ENCODE measurements at regions not wholly inside any gene's neighbourhood (a gene's known extent, or its start where the extent isn't known, plus 50 kb on each side); places are given as distances from the start of the nearest gene placed in this dataset.

DNA sequence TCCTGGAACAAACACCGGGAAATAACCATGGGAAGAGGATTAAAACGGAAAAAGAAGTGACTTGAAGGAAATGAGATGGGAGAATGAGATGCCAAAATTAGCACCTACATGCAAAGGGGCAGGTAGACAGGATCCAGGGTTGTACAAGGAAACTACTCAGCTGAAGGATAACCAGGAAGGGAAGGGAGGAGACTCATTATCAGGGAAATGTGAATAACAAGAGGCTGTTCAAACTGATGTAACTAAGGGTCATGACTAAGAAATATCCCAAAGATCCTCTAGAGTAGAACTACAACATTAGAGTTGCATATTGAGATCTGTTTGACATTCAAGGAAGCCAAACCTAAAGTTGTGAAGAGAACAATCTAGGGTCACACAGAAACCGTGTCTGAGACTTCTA, 166.2 kb upstream of the SP8 start:
- DNase-seq = no peak

- DNase-seq = no peak
These were observed 168.3 kb upstream of the SP8 start for GRCh38 chr7:20954711-20955619.

DNA sequence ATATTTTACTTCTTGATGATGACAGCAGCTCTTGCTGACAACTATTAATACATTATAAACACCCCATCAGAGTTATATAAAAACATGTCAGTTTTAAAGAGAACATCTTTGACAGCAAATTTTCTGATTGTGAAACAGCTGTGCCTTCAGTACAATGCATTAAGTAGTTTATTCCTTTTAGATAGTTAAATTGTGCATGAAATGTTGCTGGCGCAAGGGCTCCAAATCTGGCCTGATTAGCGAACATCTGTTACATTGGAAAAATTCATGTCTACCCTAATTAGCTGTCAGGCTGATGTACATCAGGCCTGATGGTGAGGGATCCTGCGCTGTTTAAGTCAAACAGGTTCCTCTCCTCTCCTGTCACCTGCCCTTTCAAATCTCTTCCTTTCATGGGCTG, 171.9 kb upstream of the SP8 start:
- DNase-seq = no peak

DNA sequence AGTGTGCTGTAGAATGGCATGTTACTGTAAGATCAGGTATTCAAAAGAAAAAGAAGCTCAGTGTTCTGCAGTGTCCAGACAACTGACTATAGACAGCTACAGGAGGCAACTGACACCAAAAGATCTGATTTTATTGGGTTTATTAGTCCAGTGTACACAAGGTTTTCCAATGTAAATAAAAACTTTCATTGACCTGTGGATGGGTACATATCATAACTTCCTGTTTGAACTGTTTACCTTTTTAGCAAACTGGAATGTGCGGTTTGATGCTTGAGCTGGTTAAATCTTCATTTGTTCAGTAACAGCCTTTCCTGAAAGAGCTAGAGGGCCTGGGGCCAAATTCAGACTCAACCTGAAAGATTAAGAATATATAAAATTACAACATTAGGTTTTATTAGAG, 172.6 kb upstream of the SP8 start:
- DNase-seq = no peak

- no peak for DNase-seq
These were observed 177.0 kb upstream of the SP8 start for GRCh38 chr7:20963556-20964280.

DNA sequence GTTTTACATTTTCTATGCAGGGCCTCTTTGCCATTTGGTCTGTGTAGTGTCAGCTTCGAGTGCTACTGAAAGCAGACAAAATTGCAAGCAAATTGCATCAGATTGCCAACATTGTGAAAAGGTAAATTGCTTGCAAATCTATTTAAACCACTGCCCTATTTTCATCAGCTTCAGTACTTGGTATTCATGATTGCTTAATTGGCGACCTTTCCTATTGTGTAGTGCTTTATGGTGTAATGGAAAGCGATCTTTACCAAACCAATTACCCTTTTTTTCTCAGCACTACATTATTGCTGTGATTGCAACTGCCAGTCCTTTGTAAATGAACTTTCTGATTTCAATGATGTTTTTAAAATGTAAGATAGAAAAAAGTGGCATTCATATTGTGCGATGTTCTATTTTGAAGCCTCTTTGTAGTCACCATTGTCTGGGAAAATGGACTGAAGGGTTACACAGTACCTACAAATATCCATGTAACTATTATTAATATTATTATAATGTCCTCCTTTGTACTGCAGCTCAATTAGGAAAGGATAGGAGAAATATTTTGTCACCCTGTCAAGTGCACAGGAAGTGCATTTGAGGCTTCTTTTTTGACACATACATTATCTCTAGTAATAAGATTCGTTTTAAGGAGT, 177.7 kb upstream of the SP8 start:
- no peak for DNase-seq

- no peak for DNase-seq
These were observed 184.5 kb upstream of the SP8 start for GRCh38 chr7:20971219-20971618.

DNA sequence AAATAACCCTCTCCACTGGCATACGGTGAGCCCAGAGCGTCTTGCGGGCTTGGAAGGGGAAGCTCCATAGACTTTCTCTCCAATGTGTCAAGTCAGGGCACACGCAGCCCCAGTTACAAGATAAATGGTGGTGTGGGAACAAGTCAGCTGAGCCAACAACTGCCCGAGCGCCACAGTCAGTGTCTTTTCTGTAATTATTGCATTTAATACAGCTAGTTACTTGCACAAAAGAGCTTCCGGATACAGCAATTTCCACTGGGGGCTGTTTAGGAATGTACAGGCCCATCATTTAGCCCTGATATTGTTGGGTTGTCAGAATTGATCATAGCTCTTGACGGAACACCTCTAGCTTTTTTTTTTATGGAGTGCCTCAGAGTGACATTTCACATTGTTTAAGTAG, 193.5 kb upstream of the SP8 start:
- no peak for DNase-seq

GRCh38 chr7:20980668-20981264, 194.1 kb upstream of the SP8 start:
- DNase-seq = no peak

- DNase-seq = no peak
These were observed 201.7 kb upstream of the SP8 start for GRCh38 chr7:20988340-20988739.

DNA sequence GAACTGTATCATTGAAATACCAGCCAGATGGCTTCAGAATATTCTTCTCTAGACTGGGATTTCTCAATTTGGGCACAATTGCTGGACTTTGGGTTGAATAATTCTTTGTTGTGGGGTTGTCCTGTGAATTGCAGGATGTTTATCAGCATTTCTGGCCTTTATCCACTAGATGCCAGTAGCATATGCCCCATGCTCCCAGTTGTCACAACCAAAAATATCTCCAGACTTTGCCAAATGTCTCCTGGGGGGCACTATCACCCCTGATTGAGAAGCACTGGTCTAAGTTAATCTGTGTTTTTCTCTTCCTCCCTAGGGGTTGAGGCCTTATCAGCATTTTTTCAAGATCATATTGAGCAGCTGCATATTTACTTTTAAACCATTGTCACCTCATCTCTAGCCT, 204.9 kb upstream of the SP8 start:
- DNase-seq = no peak

- DNase-seq = no peak
These were observed 207.0 kb upstream of the SP8 start for GRCh38 chr7:20993693-20994092.

DNA sequence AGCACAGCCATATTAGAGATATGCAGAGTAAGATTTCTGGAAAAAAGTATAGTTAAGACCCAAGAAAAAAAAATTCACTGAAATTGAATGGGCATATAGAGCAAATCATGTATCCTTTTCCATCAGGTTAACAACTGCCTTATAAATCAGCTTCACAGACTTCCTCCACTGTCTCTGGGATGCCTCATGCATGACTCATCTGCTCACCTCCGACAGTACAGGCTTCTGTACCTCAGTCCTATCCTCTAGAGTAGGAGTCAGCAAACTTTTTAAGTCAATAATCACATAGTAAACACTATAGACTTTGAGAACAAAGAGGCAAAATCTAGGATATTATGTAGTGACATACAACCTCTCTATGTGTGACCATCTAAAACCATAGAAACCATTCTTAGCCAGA, 211.6 kb upstream of the SP8 start:
- no peak for DNase-seq

- DNase-seq = no peak
These were observed 224.5 kb upstream of the SP8 start for GRCh38 chr7:21011153-21011552.

- no peak for DNase-seq
These were observed 227.3 kb upstream of the SP8 start for GRCh38 chr7:21013765-21014539.

- DNase-seq = no peak
These were observed 234.0 kb upstream of the SP8 start for GRCh38 chr7:21020667-21021066.

GRCh38 chr7:21023841-21024484, 237.3 kb upstream of the SP8 start:
- DNase-seq = no peak

- DNase-seq = no peak
These were observed 237.8 kb upstream of the SP8 start for GRCh38 chr7:21024485-21024867.

DNA sequence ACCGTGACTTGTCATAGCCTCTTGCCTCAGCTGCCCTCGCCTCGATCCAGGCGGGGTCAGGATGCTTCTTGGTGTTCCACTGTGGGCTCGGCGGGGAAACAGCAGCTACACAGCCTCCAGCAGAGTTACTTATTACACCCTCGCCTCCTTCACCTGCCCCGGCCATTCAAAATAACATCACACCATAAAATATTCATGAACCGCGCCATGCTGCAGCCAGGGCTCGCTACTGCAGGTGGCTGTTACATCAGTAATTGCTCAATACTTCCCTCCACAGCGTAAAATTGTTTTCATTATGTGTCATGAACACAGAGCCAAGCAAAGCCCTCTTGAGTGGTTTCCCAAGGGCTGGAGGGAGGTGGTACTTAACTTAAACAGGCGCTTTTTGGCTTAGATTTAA, 241.5 kb upstream of the SP8 start:
- no peak for DNase-seq

GRCh38 chr7:21028599-21028998, 241.9 kb upstream of the SP8 start:
- no peak for DNase-seq

GRCh38 chr7:21029006-21029405, 242.3 kb upstream of the SP8 start:
- DNase-seq = no peak

GRCh38 chr7:21030237-21030871, 243.7 kb upstream of the SP8 start:
- no peak for DNase-seq

Data from fibroblast of skin of right quadriceps (primary cell).